ENCODE measurements at regions not wholly inside any gene's neighbourhood (a gene's known extent, or its start where the extent isn't known, plus 50 kb on each side); places are given as distances from the start of the nearest gene placed in this dataset.

DNA sequence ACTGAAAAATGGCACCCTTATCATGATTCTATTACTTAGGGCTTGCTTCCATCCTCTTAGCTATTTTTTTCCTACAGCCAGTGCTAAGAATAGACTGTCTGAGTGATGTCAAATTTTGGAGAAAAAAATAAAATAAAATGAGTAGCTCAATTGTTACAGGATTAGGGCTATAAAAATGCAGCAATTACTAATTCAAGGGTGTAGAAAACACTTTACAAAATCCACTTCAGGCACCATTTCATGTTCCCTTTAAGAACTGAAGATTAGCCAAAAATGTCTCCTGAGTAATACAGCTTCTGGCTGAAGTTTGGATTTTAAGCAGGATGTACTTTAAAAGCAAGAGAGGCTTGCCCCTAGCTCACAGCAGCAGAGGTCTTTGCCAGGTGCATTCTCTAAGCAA lies 240.5 kb upstream of the IRX1 start:
- no peak for ATAC-seq
- Histone ChIP-seq H3K9me2 (ENCODE audit: insufficient read depth) (no peaks in the 10 kb centered on the region), H3K4me1 (ENCODE audit: insufficient read depth) (no peaks in the 10 kb centered on the region), H3F3A (replicated peaks; ENCODE audit: low read depth) (no peaks in the 10 kb centered on the region), H3K36me3 (ENCODE audit: insufficient read depth) (no peaks in the 10 kb centered on the region), H4K20me1 (replicated peaks; ENCODE audit: insufficient read depth) (no peaks in the 10 kb centered on the region), H3K4me2 (no peak overlapping the region), H3K4me3 (no peak overlapping the region), H3K27ac (ENCODE audit: low read depth) (no peak overlapping the region), H3K79me2 (replicated peaks; ENCODE audit: insufficient read depth) (no peaks in the 10 kb centered on the region), H3K27me3 (ENCODE audit: insufficient read depth) (no peaks in the 10 kb centered on the region), H2AFZ (no peak overlapping the region)
- H3K27ac Mint-ChIP-seq = no peak overlapping the region
- no peak for DNase-seq (ENCODE audit: low spot score)
- H3K27me3 Mint-ChIP-seq (ENCODE audit: insufficient read depth, low read depth, poor library complexity) = no peaks in the 10 kb centered on the region
- no peak overlapping the region for H3K4me3 Mint-ChIP-seq
- no peaks in the 10 kb centered on the region for H3K4me1 Mint-ChIP-seq
- TF ChIP-seq CREB1 (CRISPR knock-in tag; IDR thresholded peaks at IDR 0.05; ENCODE audit: low read depth) = no peak
- TF ChIP-seq, protein P1, sequence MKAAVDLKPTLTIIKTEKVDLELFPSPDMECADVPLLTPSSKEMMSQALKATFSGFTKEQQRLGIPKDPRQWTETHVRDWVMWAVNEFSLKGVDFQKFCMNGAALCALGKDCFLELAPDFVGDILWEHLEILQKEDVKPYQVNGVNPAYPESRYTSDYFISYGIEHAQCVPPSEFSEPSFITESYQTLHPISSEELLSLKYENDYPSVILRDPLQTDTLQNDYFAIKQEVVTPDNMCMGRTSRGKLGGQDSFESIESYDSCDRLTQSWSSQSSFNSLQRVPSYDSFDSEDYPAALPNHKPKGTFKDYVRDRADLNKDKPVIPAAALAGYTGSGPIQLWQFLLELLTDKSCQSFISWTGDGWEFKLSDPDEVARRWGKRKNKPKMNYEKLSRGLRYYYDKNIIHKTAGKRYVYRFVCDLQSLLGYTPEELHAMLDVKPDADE (IDR thresholded peaks at IDR 0.05) = no peak
- no peak for TF ChIP-seq EZH2 (IDR thresholded peaks at IDR 0.05; ENCODE audit: low read depth, unreplicated experiment)
- TF ChIP-seq EZH2phosphoT487 (IDR thresholded peaks at IDR 0.05; ENCODE audit: unreplicated experiment) = no peak
- no peak for TF ChIP-seq ZNF331 (CRISPR knock-in tag; IDR thresholded peaks at IDR 0.05; ENCODE audit: low read depth)
- no peak for TF ChIP-seq NANOG (IDR thresholded peaks at IDR 0.05; ENCODE audit: borderline replicate concordance)
- TF ChIP-seq JUNB (IDR thresholded peaks at IDR 0.05; ENCODE audit: unreplicated experiment) = no peak
- TF ChIP-seq, protein P2, sequence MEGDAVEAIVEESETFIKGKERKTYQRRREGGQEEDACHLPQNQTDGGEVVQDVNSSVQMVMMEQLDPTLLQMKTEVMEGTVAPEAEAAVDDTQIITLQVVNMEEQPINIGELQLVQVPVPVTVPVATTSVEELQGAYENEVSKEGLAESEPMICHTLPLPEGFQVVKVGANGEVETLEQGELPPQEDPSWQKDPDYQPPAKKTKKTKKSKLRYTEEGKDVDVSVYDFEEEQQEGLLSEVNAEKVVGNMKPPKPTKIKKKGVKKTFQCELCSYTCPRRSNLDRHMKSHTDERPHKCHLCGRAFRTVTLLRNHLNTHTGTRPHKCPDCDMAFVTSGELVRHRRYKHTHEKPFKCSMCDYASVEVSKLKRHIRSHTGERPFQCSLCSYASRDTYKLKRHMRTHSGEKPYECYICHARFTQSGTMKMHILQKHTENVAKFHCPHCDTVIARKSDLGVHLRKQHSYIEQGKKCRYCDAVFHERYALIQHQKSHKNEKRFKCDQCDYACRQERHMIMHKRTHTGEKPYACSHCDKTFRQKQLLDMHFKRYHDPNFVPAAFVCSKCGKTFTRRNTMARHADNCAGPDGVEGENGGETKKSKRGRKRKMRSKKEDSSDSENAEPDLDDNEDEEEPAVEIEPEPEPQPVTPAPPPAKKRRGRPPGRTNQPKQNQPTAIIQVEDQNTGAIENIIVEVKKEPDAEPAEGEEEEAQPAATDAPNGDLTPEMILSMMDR (conservative IDR thresholded peaks at IDR 0.05; ENCODE audit: low read depth in 2 of 2) = no peak
- TF ChIP-seq, protein P3, sequence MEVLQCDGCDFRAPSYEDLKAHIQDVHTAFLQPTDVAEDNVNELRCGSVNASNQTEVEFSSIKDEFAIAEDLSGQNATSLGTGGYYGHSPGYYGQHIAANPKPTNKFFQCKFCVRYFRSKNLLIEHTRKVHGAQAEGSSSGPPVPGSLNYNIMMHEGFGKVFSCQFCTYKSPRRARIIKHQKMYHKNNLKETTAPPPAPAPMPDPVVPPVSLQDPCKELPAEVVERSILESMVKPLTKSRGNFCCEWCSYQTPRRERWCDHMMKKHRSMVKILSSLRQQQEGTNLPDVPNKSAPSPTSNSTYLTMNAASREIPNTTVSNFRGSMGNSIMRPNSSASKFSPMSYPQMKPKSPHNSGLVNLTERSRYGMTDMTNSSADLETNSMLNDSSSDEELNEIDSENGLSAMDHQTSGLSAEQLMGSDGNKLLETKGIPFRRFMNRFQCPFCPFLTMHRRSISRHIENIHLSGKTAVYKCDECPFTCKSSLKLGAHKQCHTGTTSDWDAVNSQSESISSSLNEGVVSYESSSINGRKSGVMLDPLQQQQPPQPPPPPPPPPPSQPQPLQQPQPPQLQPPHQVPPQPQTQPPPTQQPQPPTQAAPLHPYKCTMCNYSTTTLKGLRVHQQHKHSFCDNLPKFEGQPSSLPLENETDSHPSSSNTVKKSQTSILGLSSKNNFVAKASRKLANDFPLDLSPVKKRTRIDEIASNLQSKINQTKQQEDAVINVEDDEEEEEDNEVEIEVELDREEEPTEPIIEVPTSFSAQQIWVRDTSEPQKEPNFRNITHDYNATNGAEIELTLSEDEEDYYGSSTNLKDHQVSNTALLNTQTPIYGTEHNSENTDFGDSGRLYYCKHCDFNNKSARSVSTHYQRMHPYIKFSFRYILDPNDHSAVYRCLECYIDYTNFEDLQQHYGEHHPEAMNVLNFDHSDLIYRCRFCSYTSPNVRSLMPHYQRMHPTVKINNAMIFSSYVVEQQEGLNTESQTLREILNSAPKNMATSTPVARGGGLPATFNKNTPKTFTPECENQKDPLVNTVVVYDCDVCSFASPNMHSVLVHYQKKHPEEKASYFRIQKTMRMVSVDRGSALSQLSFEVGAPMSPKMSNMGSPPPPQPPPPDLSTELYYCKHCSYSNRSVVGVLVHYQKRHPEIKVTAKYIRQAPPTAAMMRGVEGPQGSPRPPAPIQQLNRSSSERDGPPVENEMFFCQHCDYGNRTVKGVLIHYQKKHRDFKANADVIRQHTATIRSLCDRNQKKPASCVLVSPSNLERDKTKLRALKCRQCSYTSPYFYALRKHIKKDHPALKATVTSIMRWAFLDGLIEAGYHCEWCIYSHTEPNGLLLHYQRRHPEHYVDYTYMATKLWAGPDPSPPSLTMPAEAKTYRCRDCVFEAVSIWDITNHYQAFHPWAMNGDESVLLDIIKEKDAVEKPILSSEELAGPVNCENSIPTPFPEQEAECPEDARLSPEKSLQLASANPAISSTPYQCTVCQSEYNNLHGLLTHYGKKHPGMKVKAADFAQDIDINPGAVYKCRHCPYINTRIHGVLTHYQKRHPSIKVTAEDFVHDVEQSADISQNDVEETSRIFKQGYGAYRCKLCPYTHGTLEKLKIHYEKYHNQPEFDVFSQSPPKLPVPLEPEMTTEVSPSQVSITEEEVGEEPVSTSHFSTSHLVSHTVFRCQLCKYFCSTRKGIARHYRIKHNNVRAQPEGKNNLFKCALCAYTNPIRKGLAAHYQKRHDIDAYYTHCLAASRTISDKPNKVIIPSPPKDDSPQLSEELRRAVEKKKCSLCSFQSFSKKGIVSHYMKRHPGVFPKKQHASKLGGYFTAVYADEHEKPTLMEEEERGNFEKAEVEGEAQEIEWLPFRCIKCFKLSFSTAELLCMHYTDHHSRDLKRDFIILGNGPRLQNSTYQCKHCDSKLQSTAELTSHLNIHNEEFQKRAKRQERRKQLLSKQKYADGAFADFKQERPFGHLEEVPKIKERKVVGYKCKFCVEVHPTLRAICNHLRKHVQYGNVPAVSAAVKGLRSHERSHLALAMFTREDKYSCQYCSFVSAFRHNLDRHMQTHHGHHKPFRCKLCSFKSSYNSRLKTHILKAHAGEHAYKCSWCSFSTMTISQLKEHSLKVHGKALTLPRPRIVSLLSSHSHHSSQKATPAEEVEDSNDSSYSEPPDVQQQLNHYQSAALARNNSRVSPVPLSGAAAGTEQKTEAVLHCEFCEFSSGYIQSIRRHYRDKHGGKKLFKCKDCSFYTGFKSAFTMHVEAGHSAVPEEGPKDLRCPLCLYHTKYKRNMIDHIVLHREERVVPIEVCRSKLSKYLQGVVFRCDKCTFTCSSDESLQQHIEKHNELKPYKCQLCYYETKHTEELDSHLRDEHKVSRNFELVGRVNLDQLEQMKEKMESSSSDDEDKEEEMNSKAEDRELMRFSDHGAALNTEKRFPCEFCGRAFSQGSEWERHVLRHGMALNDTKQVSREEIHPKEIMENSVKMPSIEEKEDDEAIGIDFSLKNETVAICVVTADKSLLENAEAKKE (CRISPR knock-in tag; IDR thresholded peaks at IDR 0.05) = no peak
- TF ChIP-seq, protein P4, sequence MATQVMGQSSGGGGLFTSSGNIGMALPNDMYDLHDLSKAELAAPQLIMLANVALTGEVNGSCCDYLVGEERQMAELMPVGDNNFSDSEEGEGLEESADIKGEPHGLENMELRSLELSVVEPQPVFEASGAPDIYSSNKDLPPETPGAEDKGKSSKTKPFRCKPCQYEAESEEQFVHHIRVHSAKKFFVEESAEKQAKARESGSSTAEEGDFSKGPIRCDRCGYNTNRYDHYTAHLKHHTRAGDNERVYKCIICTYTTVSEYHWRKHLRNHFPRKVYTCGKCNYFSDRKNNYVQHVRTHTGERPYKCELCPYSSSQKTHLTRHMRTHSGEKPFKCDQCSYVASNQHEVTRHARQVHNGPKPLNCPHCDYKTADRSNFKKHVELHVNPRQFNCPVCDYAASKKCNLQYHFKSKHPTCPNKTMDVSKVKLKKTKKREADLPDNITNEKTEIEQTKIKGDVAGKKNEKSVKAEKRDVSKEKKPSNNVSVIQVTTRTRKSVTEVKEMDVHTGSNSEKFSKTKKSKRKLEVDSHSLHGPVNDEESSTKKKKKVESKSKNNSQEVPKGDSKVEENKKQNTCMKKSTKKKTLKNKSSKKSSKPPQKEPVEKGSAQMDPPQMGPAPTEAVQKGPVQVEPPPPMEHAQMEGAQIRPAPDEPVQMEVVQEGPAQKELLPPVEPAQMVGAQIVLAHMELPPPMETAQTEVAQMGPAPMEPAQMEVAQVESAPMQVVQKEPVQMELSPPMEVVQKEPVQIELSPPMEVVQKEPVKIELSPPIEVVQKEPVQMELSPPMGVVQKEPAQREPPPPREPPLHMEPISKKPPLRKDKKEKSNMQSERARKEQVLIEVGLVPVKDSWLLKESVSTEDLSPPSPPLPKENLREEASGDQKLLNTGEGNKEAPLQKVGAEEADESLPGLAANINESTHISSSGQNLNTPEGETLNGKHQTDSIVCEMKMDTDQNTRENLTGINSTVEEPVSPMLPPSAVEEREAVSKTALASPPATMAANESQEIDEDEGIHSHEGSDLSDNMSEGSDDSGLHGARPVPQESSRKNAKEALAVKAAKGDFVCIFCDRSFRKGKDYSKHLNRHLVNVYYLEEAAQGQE (IDR thresholded peaks at IDR 0.05; ENCODE audit: unreplicated experiment) = no peak
- no peak for TF ChIP-seq STAT1 (IDR thresholded peaks at IDR 0.05; ENCODE audit: unreplicated experiment)
- no peak for TF ChIP-seq ZNF114 (CRISPR knock-in tag; IDR thresholded peaks at IDR 0.05)
- no peaks in the 10 kb centered on the region for H3K36me3 Mint-ChIP-seq (ENCODE audit: low read depth)
- no peaks in the 10 kb centered on the region; the same call in 1 of the 3 replicates for H3K9me3 Mint-ChIP-seq
